ENCODE measurements at regions not wholly inside any gene's neighbourhood (a gene's known extent, or its start where the extent isn't known, plus 50 kb on each side); places are given as distances from the start of the nearest gene placed in this dataset.

DNA sequence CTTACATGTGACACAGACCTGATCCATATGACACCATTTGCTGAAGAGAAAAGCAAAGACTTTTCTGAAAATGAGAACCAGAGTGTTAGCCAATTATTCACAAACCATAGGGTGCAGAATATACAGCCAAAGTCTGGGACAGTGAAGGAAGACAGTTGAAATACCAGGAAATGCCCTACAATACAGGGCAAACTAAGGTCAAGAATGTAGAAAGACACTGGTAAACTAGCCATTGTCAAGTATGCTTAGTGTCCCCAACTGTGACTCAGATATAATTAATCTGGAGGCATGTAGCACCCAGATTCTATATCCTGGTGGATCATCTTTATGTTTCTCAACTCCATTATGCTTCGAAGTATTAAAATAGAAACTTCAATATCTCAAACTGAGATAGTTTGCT is 200.9 kb upstream of the FSTL5 start:
- TF ChIP-seq CTCF (IDR thresholded peaks at IDR 0.05; ENCODE audit: insufficient read depth, low read length) (no peak), REST (IDR thresholded peaks at IDR 0.05; ENCODE audit: insufficient replicate concordance, low read depth) (no peak), SPI1 (IDR thresholded peaks at IDR 0.05; ENCODE audit: borderline replicate concordance, low read depth) (no peak), POLR2AphosphoS5 (IDR thresholded peaks at IDR 0.05; ENCODE audit: low read depth) (no peak)

All from HL-60 (cell line).